ENCODE measurements at regions not wholly inside any gene's neighbourhood (a gene's known extent, or its start where the extent isn't known, plus 50 kb on each side); places are given as distances from the start of the nearest gene placed in this dataset.

DNA sequence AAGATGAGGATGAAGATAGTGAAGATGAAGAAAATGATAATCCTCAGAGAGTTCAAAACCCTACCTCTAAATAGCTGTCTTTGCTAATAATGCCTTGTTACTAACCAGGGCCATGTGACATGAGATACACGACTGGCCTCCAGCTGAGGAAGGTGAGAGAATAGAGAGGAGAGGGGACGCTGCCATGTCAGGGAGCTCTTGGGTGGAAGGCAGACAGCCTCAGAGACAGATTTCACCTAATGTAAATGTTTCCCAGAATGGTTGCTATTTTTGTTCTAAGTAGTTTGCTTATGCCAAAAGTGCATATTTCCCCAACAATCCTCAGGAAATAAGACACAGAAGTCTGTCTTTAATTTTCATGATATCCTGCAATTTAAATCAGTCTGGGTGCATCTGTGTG, 138.4 kb downstream of the ELOVL4 start:
- no peak for TF ChIP-seq ZNF654 (tag by site-specific recombination; IDR thresholded peaks at IDR 0.05; ENCODE audit: low read depth)
- no peak for TF ChIP-seq KLF16 (tag by site-specific recombination; IDR thresholded peaks at IDR 0.05)
